HG03565 (cell line): ENCODE measurements at regions not wholly inside any gene's neighbourhood (a gene's known extent, or its start where the extent isn't known, plus 50 kb on each side); places are given as distances from the start of the nearest gene placed in this dataset.
"Not testable (repeated sequence)": the region's sequence is repeated elsewhere in the genome, so short reads cannot be mapped to it uniquely, and the experiment has no call there.

Source experiments
- ATAC-seq: cut with Tn5 transposase; IDR thresholded peaks from one replicate; pipeline ENCODE4 v1.9.1; 2021; ENCODE audit warnings: mild to moderate bottlenecking, moderate library complexity; ENCODE audit not compliant: unreplicated experiment

- peak; percentile 64 for ATAC-seq
These were observed 778.3 kb downstream of the TRIB2 start for GRCh38 chr2:13495051-13495450.

- ATAC-seq = peak; percentile 88
These were observed 788.1 kb downstream of the TRIB2 start for GRCh38 chr2:13504808-13505207.

GRCh38 chr2:13508671-13509070, 791.9 kb downstream of the TRIB2 start:
- ATAC-seq = no peak

- no peak for ATAC-seq
These were observed 798.5 kb downstream of the TRIB2 start for GRCh38 chr2:13515254-13515653.

GRCh38 chr2:13522096-13522495, 805.4 kb downstream of the TRIB2 start:
- ATAC-seq = no peak

GRCh38 chr2:13522917-13523821, 806.4 kb downstream of the TRIB2 start:
- peak; percentile 95 for ATAC-seq

GRCh38 chr2:13524492-13524891, 807.8 kb downstream of the TRIB2 start:
- no peak for ATAC-seq

- ATAC-seq = not testable (repeated sequence)
These were observed 815.1 kb downstream of the TRIB2 start for GRCh38 chr2:13531735-13532410.

GRCh38 chr2:13532781-13533523, 816.2 kb downstream of the TRIB2 start:
- ATAC-seq = not testable (repeated sequence)

- ATAC-seq = no peak
These were observed 816.8 kb downstream of the TRIB2 start for GRCh38 chr2:13533524-13533922.

- no peak for ATAC-seq
These were observed 820.2 kb downstream of the TRIB2 start for GRCh38 chr2:13536941-13537340.

- ATAC-seq = no peak
These were observed 821.1 kb downstream of the TRIB2 start for GRCh38 chr2:13537771-13538349.

GRCh38 chr2:13539296-13539695, 822.6 kb downstream of the TRIB2 start:
- ATAC-seq = no peak

- no peak for ATAC-seq
These were observed 825.3 kb downstream of the TRIB2 start for GRCh38 chr2:13542061-13542460.

- ATAC-seq = no peak
These were observed 825.9 kb downstream of the TRIB2 start for GRCh38 chr2:13542642-13543041.

GRCh38 chr2:13543550-13543949, 826.8 kb downstream of the TRIB2 start:
- peak; percentile 47 for ATAC-seq

- ATAC-seq = peak; percentile 61
These were observed 828.6 kb downstream of the TRIB2 start for GRCh38 chr2:13545320-13545719.

- ATAC-seq = no peak
These were observed 829.4 kb downstream of the TRIB2 start for GRCh38 chr2:13546131-13546530.

- no peak for ATAC-seq
These were observed 833.8 kb downstream of the TRIB2 start for GRCh38 chr2:13550285-13551231.

GRCh38 chr2:13558368-13558767, 841.6 kb downstream of the TRIB2 start:
- peak; percentile 76 for ATAC-seq
